Fibroblast of mammary gland (primary cell): ENCODE measurements at regions not wholly inside any gene's neighbourhood (a gene's known extent, or its start where the extent isn't known, plus 50 kb on each side); places are given as distances from the start of the nearest gene placed in this dataset.

Experiments
- DNase-seq: peaks from one replicate; pipeline ENCODE4 v3.0.0-alpha.2; 2010; ENCODE audit warnings: low read depth
- H3K4me3 ChIP-seq: 2 replicates; pipeline ENCODE4 v1.5.1; 2011; ENCODE audit warnings: low read depth, mild to moderate bottlenecking, low read length, moderate library complexity; ENCODE audit not compliant: control insufficient read depth
- CTCF ChIP-seq: conservative IDR thresholded peaks from 2 replicates; pipeline ENCODE4 v1.5.1; 2011; ENCODE audit warnings: low read depth, low read length, inconsistent platforms; ENCODE audit not compliant: control insufficient read depth, insufficient read depth

- no peak overlapping the region for H3K4me3 ChIP-seq
- TF ChIP-seq CTCF: no peak
- DNase-seq: no peak
Measured at GRCh38 chr4:33577791-33578190, 2666.5 kb downstream of the ARAP2 start.

GRCh38 chr4:33579951-33580350 lies 2664.4 kb downstream of the ARAP2 start:
- no peak overlapping the region for H3K4me3 ChIP-seq
- DNase-seq: no peak
- no peak for TF ChIP-seq CTCF

GRCh38 chr4:33592701-33593100 lies 2651.6 kb downstream of the ARAP2 start:
- no peak for TF ChIP-seq CTCF
- peak; percentile 2 for DNase-seq
- no peak overlapping the region for H3K4me3 ChIP-seq

- no peak for TF ChIP-seq CTCF
- DNase-seq: no peak
- no peak overlapping the region for H3K4me3 ChIP-seq
Measured at GRCh38 chr4:33606951-33607350, 2637.4 kb downstream of the ARAP2 start.

GRCh38 chr4:33616121-33616520 lies 2628.2 kb downstream of the ARAP2 start:
- TF ChIP-seq CTCF: no peak
- DNase-seq: no peak
- H3K4me3 ChIP-seq: no peak overlapping the region

- H3K4me3 ChIP-seq: no peak overlapping the region
- DNase-seq: no peak
- TF ChIP-seq CTCF: no peak
Measured at GRCh38 chr4:33625748-33626147, 2618.6 kb downstream of the ARAP2 start.

GRCh38 chr4:33626221-33626620 lies 2618.1 kb downstream of the ARAP2 start:
- DNase-seq: no peak
- TF ChIP-seq CTCF: no peak
- H3K4me3 ChIP-seq: no peak overlapping the region
